ENCODE measurements at regions not wholly inside any gene's neighbourhood (a gene's known extent, or its start where the extent isn't known, plus 50 kb on each side); places are given as distances from the start of the nearest gene placed in this dataset.

DNA sequence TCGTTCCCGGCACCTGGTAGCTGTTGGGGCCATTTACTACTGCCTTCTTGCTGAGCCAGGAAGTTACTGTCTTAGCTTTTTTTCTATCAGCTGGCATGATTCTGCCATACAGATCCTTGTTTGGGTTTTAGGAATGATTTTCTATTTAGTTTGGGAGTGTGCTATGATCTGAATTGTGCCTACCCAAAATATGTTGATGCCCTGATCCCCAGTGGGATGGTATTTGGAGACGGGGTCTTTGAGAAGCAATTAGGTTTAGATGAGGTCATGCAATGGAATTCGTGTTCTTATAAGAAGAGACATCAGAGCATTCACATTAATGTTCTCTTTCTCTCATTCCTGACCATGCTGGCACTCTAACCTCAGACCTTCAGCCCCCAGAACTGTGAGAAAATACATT lies 59.4 kb upstream of the HS3ST2 start:
- H3K27me3 ChIP-seq: no peaks in the 10 kb centered on the region
- H3K36me3 ChIP-seq (ENCODE audit: low read depth, missing control alignments): no peaks in the 10 kb centered on the region
- WGBS, 2 donors: 82 to 86% methylated on average over 4 of the region's 4 CpGs
- no peak overlapping the region for H3K4me3 ChIP-seq
- no peaks in the 10 kb centered on the region for H3K9me3 ChIP-seq
- intact Hi-C loops (cut with DNase I; ENCODE audit: low total_unique reads): no loop called here
- H3K4me1 ChIP-seq: no peaks in the 10 kb centered on the region
- TF ChIP-seq POLR2A (IDR thresholded peaks at IDR 0.05): no peak
- TF ChIP-seq, protein P1, sequence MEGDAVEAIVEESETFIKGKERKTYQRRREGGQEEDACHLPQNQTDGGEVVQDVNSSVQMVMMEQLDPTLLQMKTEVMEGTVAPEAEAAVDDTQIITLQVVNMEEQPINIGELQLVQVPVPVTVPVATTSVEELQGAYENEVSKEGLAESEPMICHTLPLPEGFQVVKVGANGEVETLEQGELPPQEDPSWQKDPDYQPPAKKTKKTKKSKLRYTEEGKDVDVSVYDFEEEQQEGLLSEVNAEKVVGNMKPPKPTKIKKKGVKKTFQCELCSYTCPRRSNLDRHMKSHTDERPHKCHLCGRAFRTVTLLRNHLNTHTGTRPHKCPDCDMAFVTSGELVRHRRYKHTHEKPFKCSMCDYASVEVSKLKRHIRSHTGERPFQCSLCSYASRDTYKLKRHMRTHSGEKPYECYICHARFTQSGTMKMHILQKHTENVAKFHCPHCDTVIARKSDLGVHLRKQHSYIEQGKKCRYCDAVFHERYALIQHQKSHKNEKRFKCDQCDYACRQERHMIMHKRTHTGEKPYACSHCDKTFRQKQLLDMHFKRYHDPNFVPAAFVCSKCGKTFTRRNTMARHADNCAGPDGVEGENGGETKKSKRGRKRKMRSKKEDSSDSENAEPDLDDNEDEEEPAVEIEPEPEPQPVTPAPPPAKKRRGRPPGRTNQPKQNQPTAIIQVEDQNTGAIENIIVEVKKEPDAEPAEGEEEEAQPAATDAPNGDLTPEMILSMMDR (IDR thresholded peaks at IDR 0.05): no peak
- DNase-seq: no peak
- no peak overlapping the region for H3K27ac ChIP-seq

DNA sequence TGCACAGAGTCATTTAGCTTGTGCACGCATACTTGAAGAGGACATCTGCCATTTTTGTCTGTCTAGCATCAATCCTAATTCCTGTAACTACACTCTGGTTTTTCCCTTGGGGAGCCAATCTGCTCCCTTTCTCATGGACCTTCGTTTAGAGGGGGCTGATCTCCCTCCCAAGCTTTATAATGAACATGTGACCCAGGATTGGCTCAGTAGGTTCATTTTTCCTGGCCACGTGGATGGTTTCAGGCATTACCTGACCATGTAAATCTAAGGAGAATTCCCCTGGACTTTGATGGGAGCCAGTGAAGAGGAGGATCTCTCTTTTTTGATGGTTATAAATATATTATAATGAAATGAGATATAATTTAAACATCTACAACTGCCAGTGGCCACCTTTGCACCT lies 56.8 kb upstream of the HS3ST2 start:
- no peak for DNase-seq
- no peaks in the 10 kb centered on the region for H3K36me3 ChIP-seq (ENCODE audit: low read depth, missing control alignments)
- no peak overlapping the region for H3K27ac ChIP-seq
- H3K4me1 ChIP-seq: no peaks in the 10 kb centered on the region
- WGBS, 2 donors: 74% methylated on average over 3 of the region's 3 CpGs
- no peaks in the 10 kb centered on the region for H3K9me3 ChIP-seq
- H3K4me3 ChIP-seq: no peak overlapping the region
- H3K27me3 ChIP-seq: no peaks in the 10 kb centered on the region
- intact Hi-C loops (cut with DNase I; ENCODE audit: low total_unique reads): no loop called here
- TF ChIP-seq POLR2A (IDR thresholded peaks at IDR 0.05): no peak
- TF ChIP-seq, protein P1 (IDR thresholded peaks at IDR 0.05): no peak

DNA sequence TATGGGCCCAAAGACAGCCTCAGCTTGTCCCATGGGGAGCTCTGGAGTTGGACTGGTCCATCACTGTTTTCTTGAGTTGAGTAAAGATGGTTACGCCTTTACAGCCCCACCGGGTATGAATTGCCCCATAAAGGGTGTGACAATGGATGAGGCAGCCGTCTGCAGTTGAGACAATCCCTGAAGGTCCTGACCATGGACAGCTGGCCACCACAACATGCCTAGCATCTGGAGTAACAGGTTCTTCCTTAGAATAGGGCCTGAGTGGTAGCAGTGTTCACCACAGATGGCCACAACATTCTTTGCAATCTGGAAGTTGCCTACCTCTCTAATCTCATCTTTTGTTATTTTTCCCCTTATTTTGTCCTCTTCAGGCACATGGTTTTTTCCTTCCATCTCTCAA lies 51.5 kb upstream of the HS3ST2 start:
- Histone ChIP-seq H3K27me3 (no peaks in the 10 kb centered on the region), H3K9me3 (no peaks in the 10 kb centered on the region), H3K36me3 (ENCODE audit: low read depth, missing control alignments) (no peaks in the 10 kb centered on the region), H3K4me3 (no peak overlapping the region), H3K27ac (no peak overlapping the region), H3K4me1 (no peaks in the 10 kb centered on the region)
- intact Hi-C loops (cut with DNase I; ENCODE audit: low total_unique reads): no loop called here
- 84 to 88% methylated on average over 3 of the region's 3 CpGs for WGBS, 2 donors
- DNase-seq: no peak
- TF ChIP-seq POLR2A (IDR thresholded peaks at IDR 0.05): no peak
- TF ChIP-seq, protein P1 (IDR thresholded peaks at IDR 0.05): no peak

DNA sequence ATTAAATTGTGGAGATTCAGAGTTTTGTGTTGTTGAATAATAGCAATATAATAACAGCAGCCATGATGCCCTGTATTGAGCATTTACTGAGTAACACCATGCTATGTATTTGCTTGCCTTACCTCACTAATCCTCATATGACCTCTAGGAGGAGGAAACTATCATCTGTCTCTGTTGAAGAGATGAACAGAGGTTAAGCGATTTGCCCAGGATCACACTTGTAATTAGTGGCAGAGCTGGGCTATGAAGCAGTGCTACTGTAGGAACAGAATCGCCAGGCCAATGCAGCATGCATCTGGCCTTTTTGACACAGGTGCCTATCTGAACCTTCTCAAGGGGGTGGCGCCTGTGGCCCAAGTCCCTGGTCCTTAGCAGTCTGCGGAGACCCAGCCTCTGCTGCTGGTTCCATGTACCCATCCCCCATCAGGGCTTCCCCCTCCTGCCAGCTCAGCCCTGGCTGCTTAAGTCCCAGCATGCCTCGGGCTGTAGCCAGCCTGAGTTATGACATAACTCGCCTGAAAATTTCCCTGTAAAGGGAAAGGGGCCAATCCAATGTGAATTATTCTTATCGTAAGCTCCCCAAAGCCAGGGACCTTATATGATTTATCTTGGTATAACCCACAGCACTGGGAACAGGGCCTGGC lies 50.4 kb upstream of the HS3ST2 start:
- H3K27ac ChIP-seq: no peak overlapping the region
- intact Hi-C loops (cut with DNase I; ENCODE audit: low total_unique reads): no loop called here
- no peaks in the 10 kb centered on the region for H3K36me3 ChIP-seq (ENCODE audit: low read depth, missing control alignments)
- no peak for DNase-seq
- no peak overlapping the region for H3K4me3 ChIP-seq
- WGBS, 2 donors: 81 to 85% methylated on average over 5 to 7 of the region's 7 CpGs
- H3K9me3 ChIP-seq: no peaks in the 10 kb centered on the region
- no peak for TF ChIP-seq POLR2A (IDR thresholded peaks at IDR 0.05)
- TF ChIP-seq, protein P1 (IDR thresholded peaks at IDR 0.05): no peak
- H3K27me3 ChIP-seq: no peaks in the 10 kb centered on the region
- no peaks in the 10 kb centered on the region for H3K4me1 ChIP-seq

Measured in testis (tissue), 2 donors.